ENCODE measurements at regions not wholly inside any gene's neighbourhood (a gene's known extent, or its start where the extent isn't known, plus 50 kb on each side); places are given as distances from the start of the nearest gene placed in this dataset.

GRCh38 chr1:55572878-55573734 is 357.9 kb upstream of the USP24 start:
- TF ChIP-seq REST (IDR thresholded peaks at IDR 0.05; ENCODE audit: insufficient replicate concordance, low read depth) (no peak), CTCF (IDR thresholded peaks at IDR 0.05; ENCODE audit: insufficient read depth, low read length) (no peak), GABPA (IDR thresholded peaks at IDR 0.05; ENCODE audit: low read depth) (no peak), SPI1 (IDR thresholded peaks at IDR 0.05; ENCODE audit: borderline replicate concordance, low read depth) (no peak), POLR2AphosphoS5 (IDR thresholded peaks at IDR 0.05; ENCODE audit: low read depth) (no peak)
- Histone ChIP-seq H3K27ac (replicated peaks) (no peak overlapping the region), H3K4me3 (replicated peaks; ENCODE audit: insufficient read depth, low read length) (no peak overlapping the region), H3K27me3 (ENCODE audit: insufficient read depth, poor library complexity, severe bottlenecking) (no peaks in the 10 kb centered on the region)
- no peak for DNase-seq (ENCODE audit: low read depth in 1 of 2, low spot score in 1 of 2)

GRCh38 chr1:55571767-55572166 is 356.6 kb upstream of the USP24 start:
- no peak for DNase-seq (ENCODE audit: low read depth in 1 of 2, low spot score in 1 of 2)
- no peak for TF ChIP-seq REST (IDR thresholded peaks at IDR 0.05; ENCODE audit: insufficient replicate concordance, low read depth)
- no peak for TF ChIP-seq GABPA (IDR thresholded peaks at IDR 0.05; ENCODE audit: low read depth)
- no peak for TF ChIP-seq SPI1 (IDR thresholded peaks at IDR 0.05; ENCODE audit: borderline replicate concordance, low read depth)
- no peak for TF ChIP-seq POLR2AphosphoS5 (IDR thresholded peaks at IDR 0.05; ENCODE audit: low read depth)
- no peak for TF ChIP-seq CTCF (IDR thresholded peaks at IDR 0.05; ENCODE audit: insufficient read depth, low read length)
- Histone ChIP-seq H3K27ac (replicated peaks) (no peak overlapping the region), H3K27me3 (ENCODE audit: insufficient read depth, poor library complexity, severe bottlenecking) (no peaks in the 10 kb centered on the region), H3K4me3 (replicated peaks; ENCODE audit: insufficient read depth, low read length) (no peak overlapping the region)

GRCh38 chr1:55569417-55569816 is 354.3 kb upstream of the USP24 start:
- TF ChIP-seq GABPA (IDR thresholded peaks at IDR 0.05; ENCODE audit: low read depth) = no peak
- no peak for TF ChIP-seq POLR2AphosphoS5 (IDR thresholded peaks at IDR 0.05; ENCODE audit: low read depth)
- no peak for TF ChIP-seq CTCF (IDR thresholded peaks at IDR 0.05; ENCODE audit: insufficient read depth, low read length)
- TF ChIP-seq REST (IDR thresholded peaks at IDR 0.05; ENCODE audit: insufficient replicate concordance, low read depth) = no peak
- TF ChIP-seq SPI1 (IDR thresholded peaks at IDR 0.05; ENCODE audit: borderline replicate concordance, low read depth) = no peak
- H3K27ac ChIP-seq (replicated peaks) = no peak overlapping the region
- no peaks in the 10 kb centered on the region for H3K27me3 ChIP-seq (ENCODE audit: insufficient read depth, poor library complexity, severe bottlenecking)
- no peak for DNase-seq (ENCODE audit: low read depth in 1 of 2, low spot score in 1 of 2)
- H3K4me3 ChIP-seq (replicated peaks; ENCODE audit: insufficient read depth, low read length) = no peak overlapping the region
